ENCODE measurements at regions not wholly inside any gene's neighbourhood (a gene's known extent, or its start where the extent isn't known, plus 50 kb on each side); places are given as distances from the start of the nearest gene placed in this dataset.

DNA sequence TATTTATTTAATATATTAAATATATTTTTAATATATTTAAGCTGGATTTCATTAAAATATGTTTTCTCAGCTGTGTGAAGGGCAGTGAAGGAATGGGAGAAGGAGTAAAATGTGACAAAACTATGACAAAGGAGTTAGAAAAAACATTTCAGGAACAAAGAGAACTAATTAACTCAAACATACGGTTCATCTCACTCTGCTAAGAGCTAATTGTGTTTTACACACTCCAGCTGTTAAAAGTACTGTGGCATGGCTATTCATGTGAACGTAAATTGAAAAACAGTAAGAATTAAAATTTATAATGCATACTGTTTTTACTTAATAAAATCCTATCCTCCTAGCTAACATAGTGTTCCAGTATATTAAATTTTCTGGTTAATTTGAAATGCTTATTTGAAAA is 262.5 kb upstream of the GNAI1 start:
- Mint-ChIP-seq H3K27ac (no peak overlapping the region), H3K9me3 (no peaks in the 10 kb centered on the region), H3K4me1 (no peaks in the 10 kb centered on the region), H3K27me3 (ENCODE audit: low read depth) (no peaks in the 10 kb centered on the region), H3K4me3 (no peak overlapping the region), H3K36me3 (no peaks in the 10 kb centered on the region)
- DNase-seq (ENCODE audit: low spot score) (no peak), ATAC-seq (no peak)
- no peak for TF ChIP-seq TCF7 (CRISPR knock-in tag; IDR thresholded peaks at IDR 0.05; ENCODE audit: low read depth)
- no peak for TF ChIP-seq CBFB (CRISPR knock-in tag; IDR thresholded peaks at IDR 0.05; ENCODE audit: low read depth)
- peak; percentile 43; the same call in 1 of the 2 replicates for TF ChIP-seq HMGA2 (CRISPR knock-in tag; IDR thresholded peaks at IDR 0.05)
- ChIA-PET POLR2A (no interaction called here), CTCF (no interaction called here)

DNA sequence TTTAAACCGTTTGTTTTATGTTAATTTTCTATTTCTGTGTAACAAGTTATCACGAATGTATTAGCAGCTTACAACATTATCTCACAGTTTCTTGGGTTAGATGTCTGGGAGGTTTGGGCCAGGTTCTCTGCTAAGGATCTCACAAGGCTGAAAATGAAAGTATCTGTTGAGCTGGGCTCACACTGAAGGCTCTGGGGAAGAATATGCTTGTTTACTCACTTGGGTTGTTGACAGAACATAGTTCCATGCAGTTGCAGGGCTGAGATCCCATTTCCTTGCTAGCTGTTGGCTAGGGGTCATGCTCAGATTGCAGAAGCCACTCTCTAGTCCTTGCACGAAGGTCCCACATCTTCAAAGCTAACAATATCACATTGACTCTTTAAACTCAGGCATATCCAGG is 266.6 kb upstream of the GNAI1 start:
- no peak for DNase-seq (ENCODE audit: low spot score)
- CTCF ChIA-PET, result no interaction called here
- no peak for TF ChIP-seq HMGA2 (CRISPR knock-in tag; IDR thresholded peaks at IDR 0.05)
- no peak for TF ChIP-seq MYBL2 (CRISPR knock-in tag; IDR thresholded peaks at IDR 0.05)
- TF ChIP-seq ZNF219 (CRISPR knock-in tag; IDR thresholded peaks at IDR 0.05; ENCODE audit: borderline replicate concordance), result no peak
- no peak for TF ChIP-seq GRHL2 (CRISPR knock-in tag; IDR thresholded peaks at IDR 0.05; ENCODE audit: insufficient replicate concordance, severe bottlenecking)
- no peak for TF ChIP-seq TEAD4 (CRISPR knock-in tag; IDR thresholded peaks at IDR 0.05)
- TF ChIP-seq NFE2L1 (CRISPR knock-in tag; IDR thresholded peaks at IDR 0.05), result no peak
- TF ChIP-seq NR3C1 (CRISPR knock-in tag; conservative IDR thresholded peaks at IDR 0.05; ENCODE audit: low read depth), result no peak
- TF ChIP-seq SMAD3 (CRISPR knock-in tag; IDR thresholded peaks at IDR 0.05; ENCODE audit: borderline replicate concordance), result no peak
- no peak for TF ChIP-seq TP53 (CRISPR knock-in tag; IDR thresholded peaks at IDR 0.05)
- TF ChIP-seq FOXJ3 (CRISPR knock-in tag; IDR thresholded peaks at IDR 0.05; ENCODE audit: borderline replicate concordance), result no peak
- TF ChIP-seq, protein P1, sequence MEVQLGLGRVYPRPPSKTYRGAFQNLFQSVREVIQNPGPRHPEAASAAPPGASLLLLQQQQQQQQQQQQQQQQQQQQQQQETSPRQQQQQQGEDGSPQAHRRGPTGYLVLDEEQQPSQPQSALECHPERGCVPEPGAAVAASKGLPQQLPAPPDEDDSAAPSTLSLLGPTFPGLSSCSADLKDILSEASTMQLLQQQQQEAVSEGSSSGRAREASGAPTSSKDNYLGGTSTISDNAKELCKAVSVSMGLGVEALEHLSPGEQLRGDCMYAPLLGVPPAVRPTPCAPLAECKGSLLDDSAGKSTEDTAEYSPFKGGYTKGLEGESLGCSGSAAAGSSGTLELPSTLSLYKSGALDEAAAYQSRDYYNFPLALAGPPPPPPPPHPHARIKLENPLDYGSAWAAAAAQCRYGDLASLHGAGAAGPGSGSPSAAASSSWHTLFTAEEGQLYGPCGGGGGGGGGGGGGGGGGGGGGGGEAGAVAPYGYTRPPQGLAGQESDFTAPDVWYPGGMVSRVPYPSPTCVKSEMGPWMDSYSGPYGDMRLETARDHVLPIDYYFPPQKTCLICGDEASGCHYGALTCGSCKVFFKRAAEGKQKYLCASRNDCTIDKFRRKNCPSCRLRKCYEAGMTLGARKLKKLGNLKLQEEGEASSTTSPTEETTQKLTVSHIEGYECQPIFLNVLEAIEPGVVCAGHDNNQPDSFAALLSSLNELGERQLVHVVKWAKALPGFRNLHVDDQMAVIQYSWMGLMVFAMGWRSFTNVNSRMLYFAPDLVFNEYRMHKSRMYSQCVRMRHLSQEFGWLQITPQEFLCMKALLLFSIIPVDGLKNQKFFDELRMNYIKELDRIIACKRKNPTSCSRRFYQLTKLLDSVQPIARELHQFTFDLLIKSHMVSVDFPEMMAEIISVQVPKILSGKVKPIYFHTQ (CRISPR knock-in tag; IDR thresholded peaks at IDR 0.05), result no peak
- TF ChIP-seq ZSCAN18 (CRISPR knock-in tag; IDR thresholded peaks at IDR 0.05), result no peak
- TF ChIP-seq ZBTB21 (CRISPR knock-in tag; IDR thresholded peaks at IDR 0.05; ENCODE audit: borderline replicate concordance), result no peak
- TF ChIP-seq, protein P2, sequence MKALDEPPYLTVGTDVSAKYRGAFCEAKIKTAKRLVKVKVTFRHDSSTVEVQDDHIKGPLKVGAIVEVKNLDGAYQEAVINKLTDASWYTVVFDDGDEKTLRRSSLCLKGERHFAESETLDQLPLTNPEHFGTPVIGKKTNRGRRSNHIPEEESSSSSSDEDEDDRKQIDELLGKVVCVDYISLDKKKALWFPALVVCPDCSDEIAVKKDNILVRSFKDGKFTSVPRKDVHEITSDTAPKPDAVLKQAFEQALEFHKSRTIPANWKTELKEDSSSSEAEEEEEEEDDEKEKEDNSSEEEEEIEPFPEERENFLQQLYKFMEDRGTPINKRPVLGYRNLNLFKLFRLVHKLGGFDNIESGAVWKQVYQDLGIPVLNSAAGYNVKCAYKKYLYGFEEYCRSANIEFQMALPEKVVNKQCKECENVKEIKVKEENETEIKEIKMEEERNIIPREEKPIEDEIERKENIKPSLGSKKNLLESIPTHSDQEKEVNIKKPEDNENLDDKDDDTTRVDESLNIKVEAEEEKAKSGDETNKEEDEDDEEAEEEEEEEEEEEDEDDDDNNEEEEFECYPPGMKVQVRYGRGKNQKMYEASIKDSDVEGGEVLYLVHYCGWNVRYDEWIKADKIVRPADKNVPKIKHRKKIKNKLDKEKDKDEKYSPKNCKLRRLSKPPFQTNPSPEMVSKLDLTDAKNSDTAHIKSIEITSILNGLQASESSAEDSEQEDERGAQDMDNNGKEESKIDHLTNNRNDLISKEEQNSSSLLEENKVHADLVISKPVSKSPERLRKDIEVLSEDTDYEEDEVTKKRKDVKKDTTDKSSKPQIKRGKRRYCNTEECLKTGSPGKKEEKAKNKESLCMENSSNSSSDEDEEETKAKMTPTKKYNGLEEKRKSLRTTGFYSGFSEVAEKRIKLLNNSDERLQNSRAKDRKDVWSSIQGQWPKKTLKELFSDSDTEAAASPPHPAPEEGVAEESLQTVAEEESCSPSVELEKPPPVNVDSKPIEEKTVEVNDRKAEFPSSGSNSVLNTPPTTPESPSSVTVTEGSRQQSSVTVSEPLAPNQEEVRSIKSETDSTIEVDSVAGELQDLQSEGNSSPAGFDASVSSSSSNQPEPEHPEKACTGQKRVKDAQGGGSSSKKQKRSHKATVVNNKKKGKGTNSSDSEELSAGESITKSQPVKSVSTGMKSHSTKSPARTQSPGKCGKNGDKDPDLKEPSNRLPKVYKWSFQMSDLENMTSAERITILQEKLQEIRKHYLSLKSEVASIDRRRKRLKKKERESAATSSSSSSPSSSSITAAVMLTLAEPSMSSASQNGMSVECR (CRISPR knock-in tag; IDR thresholded peaks at IDR 0.05; ENCODE audit: borderline replicate concordance), result no peak
- no peak for TF ChIP-seq IRF1 (CRISPR knock-in tag; IDR thresholded peaks at IDR 0.05)
- H3K27me3 Mint-ChIP-seq (ENCODE audit: low read depth), result no peaks in the 10 kb centered on the region
- H3K36me3 Mint-ChIP-seq, result no peaks in the 10 kb centered on the region
- POLR2A ChIA-PET, result no interaction called here
- ATAC-seq, result no peak
- H3K4me1 Mint-ChIP-seq, result no peaks in the 10 kb centered on the region
- peaks cover 10% of the 10 kb centered on the region for H3K9me3 Mint-ChIP-seq
- H3K4me3 Mint-ChIP-seq, result no peak overlapping the region
- H3K27ac Mint-ChIP-seq, result no peak overlapping the region
